Hepatocyte (in vitro differentiated cells): ENCODE measurements at regions not wholly inside any gene's neighbourhood (a gene's known extent, or its start where the extent isn't known, plus 50 kb on each side); places are given as distances from the start of the nearest gene placed in this dataset.

ENCODE experiments used
- DNase-seq: peaks from one replicate; pipeline ENCODE4 v3.0.0-alpha.2; 2016; ENCODE audit warnings: low spot score
- H2AFZ ChIP-seq: fragments of 200-600 bp; sonication (generic); 2 replicates; pipeline ENCODE4 v1.6.0; 2016; ENCODE audit warnings: antibody characterized with exemption, mild to moderate bottlenecking
- H3K27ac ChIP-seq: fragments of 200-600 bp; sonication (generic); 2 replicates; pipeline ENCODE4 v1.5.1; 2016; ENCODE audit warnings: mild to moderate bottlenecking
- H3K27me3 ChIP-seq: fragments of 200-600 bp; sonication (generic); 2 replicates; pipeline ENCODE4 v1.6.1; 2016
- H3K36me3 ChIP-seq: fragments of 200-600 bp; sonication (generic); replicated peaks from 2 replicates; pipeline ENCODE4 v1.5.1; 2016; ENCODE audit warnings: low read depth; ENCODE audit not compliant: insufficient read depth
- H3K4me1 ChIP-seq: fragments of 200-600 bp; sonication (generic); 2 replicates; pipeline ENCODE4 v1.5.1; 2016; ENCODE audit warnings: mild to moderate bottlenecking, moderate library complexity; ENCODE audit not compliant: insufficient read depth
- H3K4me2 ChIP-seq: fragments of 200-600 bp; sonication (generic); 2 replicates; pipeline ENCODE4 v1.6.0; 2016
- H3K4me3 ChIP-seq: fragments of 200-600 bp; sonication (generic); 2 replicates; pipeline ENCODE4 v1.5.1; 2016; ENCODE audit warnings: mild to moderate bottlenecking
- H3K79me2 ChIP-seq: fragments of 200-600 bp; sonication (generic); 2 replicates; pipeline ENCODE4 v1.6.0; 2017; ENCODE audit warnings: mild to moderate bottlenecking
- H3K9me2 ChIP-seq: fragments of 200-600 bp; sonication (generic); replicated peaks from 2 replicates; pipeline ENCODE4 v1.6.0; 2017; ENCODE audit warnings: mild to moderate bottlenecking; ENCODE audit not compliant: insufficient read depth
- H3K9me3 ChIP-seq: fragments of 200-600 bp; sonication (generic); 2 replicates; pipeline ENCODE4 v1.5.1; 2016; ENCODE audit warnings: low read depth, mild to moderate bottlenecking
- H4K20me1 ChIP-seq: fragments of 200-600 bp; sonication (generic); 2 replicates; pipeline ENCODE4 v1.6.0; 2016; ENCODE audit warnings: mild to moderate bottlenecking; ENCODE audit not compliant: insufficient read depth, poor library complexity, severe bottlenecking
- CTCF ChIP-seq: fragments of 200-600 bp; sonication (generic); IDR thresholded peaks from 2 replicates; pipeline ENCODE4 v1.5.1; 2016; ENCODE audit warnings: antibody characterized with exemption, mild to moderate bottlenecking; ENCODE audit not compliant: poor library complexity
- EZH2 ChIP-seq: fragments of 200-600 bp; sonication (generic); IDR thresholded peaks from 2 replicates; pipeline ENCODE4 v1.6.1; 2016; ENCODE audit warnings: antibody characterized with exemption, mild to moderate bottlenecking, borderline replicate concordance
- EZH2phosphoT487 ChIP-seq: fragments of 200-600 bp; sonication (generic); IDR thresholded peaks from one replicate; pipeline ENCODE4 v1.6.1; 2018; ENCODE audit warnings: antibody characterized with exemption, mild to moderate bottlenecking, low read depth, moderate library complexity; ENCODE audit not compliant: unreplicated experiment, severe bottlenecking
- WGBS: methylation state at CpG from one replicate; pipeline ENCODE4 v1.1.6; 2016; ENCODE audit warnings: low lambda C conversion rate; ENCODE audit errors: missing lambda C conversion rate; 5-methylcytosine and 5-hydroxymethylcytosine counted together

- WGBS, result 52% methylated on average over 3 of the region's 3 CpGs
- Histone ChIP-seq H3K79me2 (no peaks in the 10 kb centered on the region), H3K4me2 (no peak overlapping the region)
These were observed 59.9 kb upstream of the WDR17 start for GRCh38 chr4:176005766-176006165.

GRCh38 chr4:176009254-176009653 is 56.4 kb upstream of the WDR17 start:
- WGBS, result 84% methylated on average over 2 of the region's 2 CpGs
- no peak overlapping the region for H3K4me3 ChIP-seq
- no peak for TF ChIP-seq EZH2phosphoT487
- TF ChIP-seq CTCF, result no peak
- no peak for TF ChIP-seq EZH2

More at GRCh38 chr4:176005766-176006165, 59.9 kb upstream of the WDR17 start:
- DNase-seq, result no peak
- Histone ChIP-seq H3K9me2 (no peaks in the 10 kb centered on the region), H3K4me1 (peaks cover 5% of the 10 kb centered on the region), H3K36me3 (no peaks in the 10 kb centered on the region), H3K9me3 (no peaks in the 10 kb centered on the region), H3K4me3 (no peak overlapping the region), H4K20me1 (no peaks in the 10 kb centered on the region), H2AFZ (no peak overlapping the region), H3K27ac (no peak overlapping the region), H3K27me3 (peaks cover 25% of the 10 kb centered on the region)
- TF ChIP-seq EZH2 (no peak), EZH2phosphoT487 (no peak), CTCF (no peak)

GRCh38 chr4:176011529-176011928 is 54.1 kb upstream of the WDR17 start:
- no peaks in the 10 kb centered on the region for H3K36me3 ChIP-seq
- no peaks in the 10 kb centered on the region for H3K4me1 ChIP-seq
- no peaks in the 10 kb centered on the region for H3K9me2 ChIP-seq
- H3K4me2 ChIP-seq, result no peak overlapping the region
- no peaks in the 10 kb centered on the region for H3K27me3 ChIP-seq
- H3K79me2 ChIP-seq, result no peaks in the 10 kb centered on the region
- H4K20me1 ChIP-seq, result no peaks in the 10 kb centered on the region
- TF ChIP-seq EZH2phosphoT487 (no peak), CTCF (no peak), EZH2 (no peak)
- H3K4me3 ChIP-seq, result no peak overlapping the region
- DNase-seq, result no peak
- 68% methylated on average over 2 of the region's 2 CpGs for WGBS
- no peaks in the 10 kb centered on the region for H3K9me3 ChIP-seq
- no peak overlapping the region for H3K27ac ChIP-seq
- no peak overlapping the region for H2AFZ ChIP-seq

More at GRCh38 chr4:176009254-176009653, 56.4 kb upstream of the WDR17 start:
- Histone ChIP-seq H3K79me2 (no peaks in the 10 kb centered on the region), H3K27ac (no peak overlapping the region), H3K9me3 (no peaks in the 10 kb centered on the region), H3K36me3 (no peaks in the 10 kb centered on the region), H3K4me1 (no peaks in the 10 kb centered on the region), H3K27me3 (no peaks in the 10 kb centered on the region), H3K4me2 (no peak overlapping the region), H2AFZ (no peak overlapping the region), H4K20me1 (no peaks in the 10 kb centered on the region), H3K9me2 (no peaks in the 10 kb centered on the region)
- no peak for DNase-seq
